T1000 (cell line): ENCODE measurements at regions not wholly inside any gene's neighbourhood (a gene's known extent, or its start where the extent isn't known, plus 50 kb on each side); places are given as distances from the start of the nearest gene placed in this dataset.
"Not testable (repeated sequence)": the region's sequence is repeated elsewhere in the genome, so short reads cannot be mapped to it uniquely, and the experiment has no call there.

Experiments used
- DNase-seq: peaks from one replicate; lab custom pipeline; 2025; ENCODE audit warnings: mixed read lengths; lab: John Stamatoyannopoulos, UW

- DNase-seq, result no peak
Observed at GRCh38 chr17:77548967-77549366, 408.2 kb downstream of the SEC14L1 start.

DNA sequence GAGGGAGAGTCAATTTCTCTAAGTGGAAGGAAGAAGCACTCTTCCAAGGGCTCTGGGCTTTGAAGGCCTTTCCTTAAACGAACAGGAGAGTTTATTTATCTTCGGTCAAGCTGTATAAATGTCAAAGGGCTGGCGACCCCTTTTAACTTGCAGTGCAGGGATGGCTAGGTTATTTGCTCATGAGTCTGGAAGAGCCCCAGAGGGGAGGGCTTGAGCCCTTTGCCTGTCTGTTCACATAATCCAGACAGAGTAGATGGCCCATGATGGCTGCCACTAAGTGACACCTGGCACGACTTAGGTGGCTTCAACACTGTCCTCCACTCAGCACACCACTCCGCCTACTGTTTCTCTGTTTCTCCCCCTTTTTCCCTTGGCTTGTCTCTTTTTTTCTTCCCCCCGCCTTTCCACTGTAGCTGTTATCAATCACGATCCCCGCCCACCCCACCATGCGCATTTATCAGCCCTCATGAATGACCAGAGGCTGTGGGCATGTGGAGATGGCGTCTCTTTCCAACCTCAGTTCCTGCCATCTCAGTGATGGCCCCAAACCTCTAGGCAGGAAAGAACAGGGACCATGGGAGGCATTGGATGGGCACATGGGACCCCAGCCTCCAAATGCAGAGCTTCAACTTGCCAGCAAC lies 408.7 kb upstream of the TNRC6C start:
- DNase-seq, result no peak

DNA sequence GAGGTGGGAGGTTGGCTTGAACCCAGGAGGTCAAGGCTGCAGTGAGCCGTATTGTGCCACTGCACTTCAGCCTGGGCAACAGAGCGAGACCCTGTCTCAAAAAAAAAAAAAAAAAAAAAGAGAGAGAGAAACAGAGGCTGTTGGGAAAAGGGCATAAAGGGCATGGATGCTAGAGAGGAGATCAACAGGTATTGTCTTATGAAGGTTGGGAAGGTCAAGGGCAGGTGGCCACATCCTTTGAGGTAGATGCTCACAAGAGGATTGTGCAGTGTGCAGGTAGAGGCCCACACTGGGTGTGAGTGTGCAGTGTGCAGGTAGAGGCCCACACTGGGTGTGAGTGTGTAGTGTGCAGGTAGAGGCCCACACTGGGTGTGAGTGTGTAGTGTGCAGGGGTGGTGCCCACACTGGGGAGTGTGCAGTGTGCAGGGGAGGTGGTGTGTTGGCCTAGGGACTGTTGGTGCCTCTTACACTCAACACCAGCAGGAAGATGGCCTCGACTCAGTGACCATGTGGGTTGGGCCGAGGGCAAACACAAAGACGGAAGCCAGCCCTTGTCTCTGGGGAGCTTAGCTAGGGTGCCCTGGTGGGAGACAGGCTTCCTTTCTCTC lies 404.9 kb upstream of the TNRC6C start:
- DNase-seq, result no peak

GRCh38 chr17:77555121-77555591 lies 403.3 kb upstream of the TNRC6C start:
- no peak for DNase-seq

DNA sequence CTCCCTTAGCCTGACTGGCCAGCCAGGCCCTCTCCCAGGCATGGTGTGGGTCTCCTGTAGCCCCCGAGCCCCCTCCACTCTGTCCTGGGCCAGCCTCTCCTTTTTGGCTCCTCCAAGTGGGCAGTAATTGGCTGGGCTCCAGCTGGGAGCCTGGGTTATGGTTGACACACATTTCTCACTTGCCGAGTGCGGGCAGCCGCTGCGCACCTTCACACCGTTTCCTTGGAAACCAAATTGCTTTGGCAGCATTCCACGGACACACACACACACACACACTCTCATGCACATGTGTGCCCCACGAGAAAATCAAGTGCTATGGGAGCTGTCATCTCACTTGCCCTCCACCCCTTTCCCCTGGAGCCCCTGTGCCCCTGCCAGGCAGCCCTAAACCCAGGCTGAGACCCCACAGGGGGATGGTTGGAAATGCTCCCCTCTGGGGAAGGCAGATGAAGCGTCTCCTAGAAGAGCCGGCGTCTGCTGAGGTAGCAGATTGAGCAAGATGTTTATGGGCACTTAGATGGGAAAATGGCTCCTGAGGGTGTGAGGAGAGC lies 402.7 kb upstream of the TNRC6C start:
- DNase-seq, result no peak

DNA sequence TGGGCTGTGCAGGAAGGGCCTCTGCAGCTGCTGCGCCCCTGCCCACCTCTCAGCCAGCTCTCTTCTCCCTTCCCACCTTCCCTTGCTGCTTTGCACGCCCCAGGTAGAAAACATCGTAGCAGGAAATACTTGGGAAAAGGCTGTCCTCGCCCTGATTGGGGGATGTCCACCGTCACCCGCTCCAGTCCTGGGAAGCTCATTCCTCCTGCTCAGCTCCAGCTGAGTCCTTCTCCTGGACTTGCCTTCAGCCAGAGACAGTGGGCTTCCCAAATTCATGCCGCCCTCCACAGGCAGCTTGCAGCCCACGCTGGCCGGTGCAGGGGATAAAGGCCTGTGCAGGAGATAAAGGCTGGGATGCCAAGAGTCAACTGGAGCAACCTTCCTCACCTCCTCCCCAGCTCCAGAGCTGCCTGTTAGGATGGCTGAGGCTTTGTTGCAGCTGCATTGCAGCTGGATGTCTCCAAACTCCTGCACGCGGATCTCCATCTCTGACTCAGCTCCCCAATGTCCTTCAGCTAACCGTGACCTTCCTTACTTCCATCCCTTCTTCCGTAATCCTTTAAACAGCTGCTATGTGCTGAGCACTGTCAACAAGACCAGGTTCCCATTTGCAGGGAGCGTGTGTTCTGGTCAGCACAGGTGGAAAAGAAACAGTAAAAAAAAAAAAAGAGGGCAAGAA lies 402.0 kb upstream of the TNRC6C start:
- DNase-seq, result no peak

- no peak for DNase-seq
Observed at GRCh38 chr17:77558846-77559626, 399.5 kb upstream of the TNRC6C start.

DNA sequence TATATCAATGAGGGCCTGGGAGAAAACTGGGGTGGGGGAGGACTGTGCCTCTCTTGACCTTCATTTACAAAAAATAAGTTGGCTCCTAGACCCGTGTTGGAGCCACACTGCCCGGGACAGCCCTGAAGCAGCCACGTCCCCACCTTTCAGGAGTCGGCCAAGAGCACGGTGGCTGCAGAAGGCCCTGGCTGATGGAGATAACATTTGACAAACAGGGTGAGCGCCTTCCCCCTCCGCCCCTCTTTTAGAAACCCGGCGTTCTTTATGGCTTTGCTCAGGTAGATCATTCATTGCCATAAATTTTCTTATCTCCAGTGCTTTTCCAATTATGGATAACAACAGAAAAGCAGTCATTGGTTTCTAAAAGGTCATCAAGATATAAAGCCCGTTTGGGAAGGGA lies 398.1 kb upstream of the TNRC6C start:
- DNase-seq, result no peak

GRCh38 chr17:77560841-77561240 lies 397.7 kb upstream of the TNRC6C start:
- no peak for DNase-seq

- not testable (repeated sequence) for DNase-seq
Observed at GRCh38 chr17:77562361-77562760, 396.1 kb upstream of the TNRC6C start.

GRCh38 chr17:77563439-77564102 lies 394.9 kb upstream of the TNRC6C start:
- DNase-seq, result no peak

GRCh38 chr17:77564278-77564920 lies 394.1 kb upstream of the TNRC6C start:
- no peak for DNase-seq

GRCh38 chr17:77565166-77565565 lies 393.3 kb upstream of the TNRC6C start:
- DNase-seq, result no peak

- no peak for DNase-seq
Observed at GRCh38 chr17:77566151-77566550, 392.4 kb upstream of the TNRC6C start.

GRCh38 chr17:77566566-77567138 lies 391.9 kb upstream of the TNRC6C start:
- no peak for DNase-seq

DNA sequence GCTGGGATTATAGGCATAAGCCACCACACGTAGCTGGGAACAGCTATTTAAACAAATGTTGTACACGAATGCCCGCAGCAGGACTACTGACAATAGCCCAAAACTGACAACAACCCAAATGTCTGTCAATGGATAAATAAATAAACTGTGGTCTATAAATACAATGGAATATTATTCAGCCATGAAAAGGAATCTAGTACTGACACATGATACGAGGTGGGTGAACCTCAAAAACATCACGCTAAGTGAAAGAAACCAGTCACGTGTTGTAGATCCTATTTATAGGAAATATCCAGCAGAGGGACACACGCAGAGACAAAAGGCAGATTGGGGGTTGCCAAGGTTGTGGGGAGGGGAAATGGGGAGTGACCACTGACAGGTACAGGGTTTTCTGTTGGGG lies 390.0 kb upstream of the TNRC6C start:
- no peak for DNase-seq

DNA sequence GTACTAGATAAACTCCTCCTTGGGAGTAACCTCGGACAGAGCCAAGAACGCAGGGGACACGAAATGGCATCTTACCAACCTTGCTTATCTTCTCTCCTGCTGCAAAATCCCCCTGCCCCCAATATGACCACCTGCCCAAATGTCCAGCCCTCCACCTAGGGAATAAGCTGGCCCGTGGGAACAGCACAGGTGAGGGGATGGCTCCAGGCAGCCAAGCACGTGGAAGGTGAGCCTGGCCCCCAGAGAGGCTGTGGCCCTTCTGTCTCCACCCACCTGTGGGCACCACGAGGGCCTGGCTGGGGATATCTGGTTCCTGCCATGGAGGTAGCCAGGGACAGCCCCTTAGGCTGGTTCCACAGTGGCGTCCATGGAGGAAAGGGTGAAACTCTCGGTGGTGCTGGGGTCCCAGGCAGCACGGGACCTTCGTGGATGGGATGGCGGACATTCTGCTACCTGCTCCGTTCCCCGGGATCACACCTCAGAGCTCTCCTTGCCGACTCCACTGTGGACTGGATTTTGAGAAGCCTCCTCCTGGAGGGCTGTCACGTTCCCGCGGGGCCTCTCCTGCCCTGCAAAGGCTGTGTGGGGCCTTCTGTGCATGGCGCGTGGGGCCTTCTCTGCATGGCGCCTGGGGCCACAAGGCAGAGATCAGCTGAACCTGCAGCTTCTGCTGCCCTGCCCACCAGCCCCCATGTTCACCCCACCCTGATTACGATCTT lies 388.5 kb upstream of the TNRC6C start:
- no peak for DNase-seq

- DNase-seq, result no peak
Observed at GRCh38 chr17:77570565-77570898, 388.0 kb upstream of the TNRC6C start.

DNA sequence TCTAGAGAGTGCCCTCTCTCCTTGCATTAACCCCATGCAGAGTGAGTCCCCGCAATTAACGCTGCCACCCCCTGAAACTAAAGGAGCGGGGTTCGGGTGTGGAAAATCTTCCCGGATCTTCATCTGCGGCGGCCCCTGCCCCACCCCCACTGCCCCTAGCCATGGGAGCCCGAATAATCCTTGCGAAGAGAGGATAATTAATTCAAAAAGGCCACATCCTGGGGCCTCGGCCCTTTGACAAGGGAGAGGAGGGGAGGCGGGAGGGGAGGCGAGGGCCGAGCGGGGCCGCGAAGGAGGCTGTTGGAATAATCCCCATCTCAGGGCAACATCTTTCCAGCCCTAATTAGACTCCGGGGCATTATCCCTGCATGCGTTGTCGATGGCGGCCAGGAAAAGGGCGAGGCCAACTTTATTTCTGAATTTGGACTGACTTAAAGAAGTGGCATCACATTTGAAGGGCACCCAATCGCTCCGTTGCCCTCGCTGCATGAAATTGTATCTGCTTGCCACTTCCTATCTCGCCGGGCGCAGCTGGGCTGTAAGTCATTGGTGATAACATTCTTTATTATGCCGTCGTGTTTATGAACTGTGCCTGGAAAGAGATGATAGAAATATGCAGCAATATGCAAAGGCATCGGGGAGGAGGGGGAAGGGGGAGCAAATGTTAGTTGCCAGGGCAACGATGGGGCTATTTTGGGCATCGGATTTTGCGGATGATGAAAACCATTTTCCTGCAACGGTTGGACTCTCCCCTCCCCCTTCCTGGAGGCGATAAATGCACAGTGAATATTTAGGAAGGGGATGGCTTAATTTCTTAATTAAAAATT lies 387.1 kb upstream of the TNRC6C start:
- DNase-seq, result no peak
